H9 (cell line): ENCODE measurements at regions not wholly inside any gene's neighbourhood (a gene's known extent, or its start where the extent isn't known, plus 50 kb on each side); places are given as distances from the start of the nearest gene placed in this dataset.

Experiments
- DNase-seq: peaks from one replicate; pipeline ENCODE4 v3.0.0-alpha.2; 2017
- H2AFZ ChIP-seq: one replicate; pipeline ENCODE4 v1.6.1; 2013; ENCODE audit warnings: mild to moderate bottlenecking, low read length, control low read depth, moderate library complexity
- H2AK5ac ChIP-seq: 2 replicates; pipeline ENCODE4 v1.6.1; 2013; ENCODE audit warnings: low read length, control low read depth, mixed read lengths; ENCODE audit not compliant: insufficient read length
- H2BK120ac ChIP-seq: one replicate; pipeline ENCODE4 v1.6.1; 2013; ENCODE audit warnings: low read depth, mild to moderate bottlenecking, low read length, control low read depth, inconsistent platforms; ENCODE audit not compliant: poor library complexity, severe bottlenecking
- H2BK12ac ChIP-seq: 2 replicates; pipeline ENCODE4 v1.6.1; 2013; ENCODE audit warnings: low read length, control low read depth, mixed read lengths, low read depth; ENCODE audit not compliant: insufficient read length
- H2BK15ac ChIP-seq: 2 replicates; pipeline ENCODE4 v1.6.1; 2013; ENCODE audit warnings: low read depth, low read length, control low read depth
- H2BK20ac ChIP-seq: one replicate; pipeline ENCODE4 v1.6.1; 2013; ENCODE audit warnings: low read depth, mild to moderate bottlenecking, low read length, control low read depth, inconsistent platforms; ENCODE audit not compliant: poor library complexity, severe bottlenecking
- H2BK5ac ChIP-seq: 2 replicates; pipeline ENCODE4 v1.6.1; 2013; ENCODE audit warnings: low read length, control low read depth, mixed read lengths; ENCODE audit not compliant: insufficient read length
- H3K14ac ChIP-seq: 2 replicates; pipeline ENCODE4 v1.6.1; 2013; ENCODE audit warnings: low read length, control low read depth; ENCODE audit not compliant: insufficient read depth
- H3K18ac ChIP-seq: 2 replicates; pipeline ENCODE4 v1.6.1; 2013; ENCODE audit warnings: low read depth, mild to moderate bottlenecking, mixed read lengths, low read length, control low read depth; ENCODE audit not compliant: insufficient read length
- H3K23ac ChIP-seq: 2 replicates; pipeline ENCODE4 v1.6.1; 2013; ENCODE audit warnings: low read length, control low read depth, mixed read lengths, low read depth; ENCODE audit not compliant: insufficient read length
- H3K23me2 ChIP-seq: 2 replicates; pipeline ENCODE4 v1.6.1; 2013; ENCODE audit warnings: low read depth, mild to moderate bottlenecking, mixed read lengths, low read length, control low read depth; ENCODE audit not compliant: insufficient read length, poor library complexity, severe bottlenecking
- H3K27ac ChIP-seq: 2 replicates; pipeline ENCODE4 v1.5.1; 2013; ENCODE audit warnings: low read length, control low read depth, mixed read lengths, low read depth; ENCODE audit not compliant: insufficient read length
- H3K27me3 ChIP-seq: 2 replicates; pipeline ENCODE4 v1.6.1; 2013; ENCODE audit warnings: low read length, control low read depth, inconsistent platforms; ENCODE audit not compliant: insufficient read depth
- H3K4ac ChIP-seq: 2 replicates; pipeline ENCODE4 v1.6.1; 2013; ENCODE audit warnings: low read depth, mild to moderate bottlenecking, control low read depth, inconsistent platforms, low read length, moderate library complexity
- H3K4me1 ChIP-seq: 2 replicates; pipeline ENCODE4 v1.6.1; 2013; ENCODE audit warnings: low read length, control low read depth, inconsistent platforms; ENCODE audit not compliant: insufficient read depth
- H3K4me2 ChIP-seq: 2 replicates; pipeline ENCODE4 v1.6.1; 2013; ENCODE audit warnings: low read length, control low read depth, mixed read lengths; ENCODE audit not compliant: insufficient read length, insufficient read depth
- H3K56ac ChIP-seq: 2 replicates; pipeline ENCODE4 v1.6.1; 2013; ENCODE audit warnings: low read depth, mild to moderate bottlenecking, mixed read lengths, low read length, control low read depth; ENCODE audit not compliant: insufficient read length
- H3K79me1 ChIP-seq: 2 replicates; pipeline ENCODE4 v1.6.1; 2013; ENCODE audit warnings: low read depth, mild to moderate bottlenecking, moderate library complexity, low read length, control low read depth, inconsistent platforms; ENCODE audit not compliant: insufficient read depth, poor library complexity, severe bottlenecking
- H3K79me2 ChIP-seq: 2 replicates; pipeline ENCODE4 v1.6.1; 2013; ENCODE audit warnings: low read length, control low read depth, inconsistent platforms; ENCODE audit not compliant: insufficient read depth
- H3K9ac ChIP-seq: 2 replicates; pipeline ENCODE4 v1.6.1; 2013; ENCODE audit warnings: low read length, control low read depth, mixed read lengths; ENCODE audit not compliant: insufficient read length; ENCODE audit errors: extremely low read depth
- H3K9me3 ChIP-seq: one replicate; pipeline ENCODE4 v1.6.1; 2013; ENCODE audit warnings: low read depth, low read length, inconsistent platforms; ENCODE audit not compliant: control insufficient read depth
- H3T11ph ChIP-seq: one replicate; pipeline ENCODE4 v1.6.1; 2013; ENCODE audit warnings: mild to moderate bottlenecking, low read length, control low read depth, inconsistent platforms
- H4K20me1 ChIP-seq: one replicate; pipeline ENCODE4 v1.6.1; 2013; ENCODE audit not compliant: control insufficient read depth, insufficient read length, insufficient read depth
- H4K5ac ChIP-seq: 2 replicates; pipeline ENCODE4 v1.6.1; 2013; ENCODE audit warnings: low read depth, mild to moderate bottlenecking, mixed read lengths, low read length, control low read depth; ENCODE audit not compliant: insufficient read length
- H4K8ac ChIP-seq: replicated peaks from 2 replicates; pipeline ENCODE4 v1.6.1; 2013; ENCODE audit warnings: low read length, control low read depth, mixed read lengths, low read depth; ENCODE audit not compliant: insufficient read length
- H4K91ac ChIP-seq: 2 replicates; pipeline ENCODE4 v1.6.1; 2013; ENCODE audit warnings: low read depth, mild to moderate bottlenecking, moderate library complexity, mixed read lengths, low read length, control low read depth; ENCODE audit not compliant: insufficient read length
- H3K27ac Mint-ChIP-seq, 3 experiments: 2 replicates in 2 of 3; 3 replicates in 1 of 3; pipeline ENCODE4 v1.8.0; 2020 to 2021; ENCODE audit warnings: mixed read lengths in 3 of 3, mild to moderate bottlenecking in 1 of 3, moderate library complexity in 1 of 3
- H3K27me3 Mint-ChIP-seq: 2 replicates; pipeline ENCODE4 v1.8.0; 2021; ENCODE audit warnings: low read depth, mild to moderate bottlenecking, moderate library complexity, mixed read lengths
- H3K36me3 Mint-ChIP-seq, 3 experiments: 2 replicates in 2 of 3; 3 replicates in 1 of 3; pipeline ENCODE4 v1.8.0; 2020 to 2021; ENCODE audit warnings: low read depth in 3 of 3, mixed read lengths in 3 of 3; ENCODE audit not compliant: insufficient read depth in 1 of 3
- H3K4me1 Mint-ChIP-seq, 2 experiments: 2 replicates each; pipeline ENCODE4 v1.8.0; 2020; ENCODE audit warnings: mixed read lengths in 2 of 2
- H3K4me3 Mint-ChIP-seq, 2 experiments: 2 replicates in 1 of 2; 3 replicates in 1 of 2; pipeline ENCODE4 v1.8.0; 2020 to 2021; ENCODE audit warnings: mild to moderate bottlenecking in 2 of 2, mixed read lengths in 2 of 2, moderate library complexity in 1 of 2
- H3K9me3 Mint-ChIP-seq, 2 experiments: 2 replicates in 1 of 2; 3 replicates in 1 of 2; pipeline ENCODE4 v1.8.0; 2020; ENCODE audit warnings: mild to moderate bottlenecking in 2 of 2, mixed read lengths in 2 of 2, moderate library complexity in 1 of 2
- CTCF ChIP-seq: fragments of 200-600 bp; sonication (generic); conservative IDR thresholded peaks from 3 replicates; pipeline ENCODE4 v1.8.0; 2021; ENCODE audit warnings: antibody characterized with exemption, mild to moderate bottlenecking
- WGBS: extraction: QIAGEN DNeasy Blood & Tissue Kit; methylation state at CpG from one replicate; pipeline ENCODE4 v1.1.7; 2013; ENCODE audit warnings: missing lambda C conversion rate, low lambda C conversion rate, mixed read lengths; ENCODE audit not compliant: insufficient read length; ENCODE audit errors: extremely low coverage; 5-methylcytosine and 5-hydroxymethylcytosine counted together

- Mint-ChIP-seq H3K4me1 (peaks cover 38 to 41% of the 10 kb centered on the region in 2 experiments), H3K4me3 (no peak overlapping the region)
These were observed 324.1 kb downstream of the ZIC1 start for GRCh38 chr3:147733217-147733616.

More at GRCh38 chr3:147733217-147733616, 324.1 kb downstream of the ZIC1 start:
- Histone ChIP-seq H2BK12ac (no peak overlapping the region), H3K9ac (no peak overlapping the region), H3K27ac (no peak overlapping the region), H3K4me1 (no peaks in the 10 kb centered on the region; the same call in 1 of the 2 replicates), H3T11ph (no peak overlapping the region), H4K91ac (no peak overlapping the region), H3K4ac (no peak overlapping the region), H2BK20ac (no peak overlapping the region), H4K5ac (no peak overlapping the region), H3K9me3 (no peaks in the 10 kb centered on the region), H3K4me2 (no peak overlapping the region), H2BK5ac (no peak overlapping the region), H3K79me2 (no peaks in the 10 kb centered on the region), H4K20me1 (no peaks in the 10 kb centered on the region), H3K14ac (no peak overlapping the region), H2BK15ac (no peak overlapping the region), H3K27me3 (no peaks in the 10 kb centered on the region), H3K79me1 (no peaks in the 10 kb centered on the region), H2BK120ac (no peak overlapping the region), H3K23ac (no peak overlapping the region), H2AFZ (no peak overlapping the region), H3K23me2 (no peaks in the 10 kb centered on the region), H2AK5ac (no peak overlapping the region), H3K18ac (no peak overlapping the region), H4K8ac (no peak overlapping the region), H3K56ac (no peak overlapping the region)
- Mint-ChIP-seq H3K36me3 (peaks cover 0 to 2% (median 2%) of the 10 kb centered on the region in 3 experiments; a peak in 2 of 7 replicates), H3K9me3 (peaks cover 2% of the 10 kb centered on the region in 2 experiments; a peak in 4 of 5 replicates), H3K27me3 (no peaks in the 10 kb centered on the region), H3K27ac (peak overlapping the region in 1 of 3 experiments; percentile 51; a peak in 1 of 7 replicates)
- WGBS = no CpG with 5 or more reads among the region's 2 CpGs
- no peak for TF ChIP-seq CTCF
- no peak for DNase-seq
